GM12892 (cell line): ENCODE measurements at regions not wholly inside any gene's neighbourhood (a gene's known extent, or its start where the extent isn't known, plus 50 kb on each side); places are given as distances from the start of the nearest gene placed in this dataset.

Experiments used
- DNase-seq: peaks from one replicate; pipeline ENCODE4 v3.0.0; 2011; ENCODE audit not compliant: insufficient read length
- FAIRE-seq: peaks from 2 replicates; lab custom pipeline; 2011; peaks lifted over from hg19 to GRCh38; lab: Jason Lieb, UNC
- POLR2A ChIP-seq: IDR thresholded peaks from 2 replicates; pipeline ENCODE4 v1.6.1; 2011; ENCODE audit warnings: low read depth, low read length, control low read depth
- POLR2AphosphoS5 ChIP-seq: IDR thresholded peaks from 2 replicates; pipeline ENCODE4 v1.6.1; 2011; ENCODE audit warnings: low read depth, low read length, control low read depth
- TAF1 ChIP-seq: IDR thresholded peaks from 2 replicates; pipeline ENCODE4 v1.6.1; 2011; ENCODE audit warnings: low read depth, mild to moderate bottlenecking, control low read depth, low read length, borderline replicate concordance

DNA sequence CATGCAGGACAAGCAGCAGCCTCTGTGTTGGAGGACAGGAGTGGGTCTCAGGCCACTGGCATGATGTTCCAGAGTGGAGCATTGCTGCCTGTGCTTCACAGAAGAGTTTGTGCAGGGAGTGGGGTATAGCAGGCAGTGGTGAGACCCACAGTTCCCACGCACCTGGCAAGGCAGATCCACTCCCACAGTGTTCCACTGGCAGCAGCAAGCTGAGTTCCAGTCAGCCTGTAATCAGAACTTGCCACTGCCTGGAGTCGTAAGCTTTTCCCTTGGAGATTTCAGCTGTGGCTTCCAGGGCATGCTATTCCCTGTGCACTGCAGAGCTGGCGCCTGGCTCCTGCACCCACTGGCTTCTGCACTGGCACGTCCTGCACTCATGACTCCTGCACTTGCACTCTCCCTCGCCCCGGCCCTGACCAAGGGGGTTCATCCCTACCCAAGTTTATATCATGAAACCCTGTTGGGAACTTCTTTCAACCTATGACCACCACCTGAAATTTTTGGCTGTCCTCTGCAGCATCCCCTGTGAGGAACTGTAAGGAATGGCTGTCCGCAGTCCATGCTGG lies 1144.3 kb downstream of the RAPGEF2 start:
- FAIRE-seq: no peak
- TF ChIP-seq POLR2AphosphoS5 (no peak), TAF1 (no peak), POLR2A (no peak)
- DNase-seq: no peak

GRCh38 chr4:160251522-160252170 lies 1148.8 kb downstream of the RAPGEF2 start:
- no peak for TF ChIP-seq POLR2AphosphoS5
- no peak for TF ChIP-seq TAF1
- TF ChIP-seq POLR2A: no peak
- FAIRE-seq: no peak
- no peak for DNase-seq

GRCh38 chr4:160257318-160257717 lies 1154.4 kb downstream of the RAPGEF2 start:
- FAIRE-seq (no peak), DNase-seq (no peak)
- TF ChIP-seq TAF1 (no peak), POLR2A (no peak)

DNA sequence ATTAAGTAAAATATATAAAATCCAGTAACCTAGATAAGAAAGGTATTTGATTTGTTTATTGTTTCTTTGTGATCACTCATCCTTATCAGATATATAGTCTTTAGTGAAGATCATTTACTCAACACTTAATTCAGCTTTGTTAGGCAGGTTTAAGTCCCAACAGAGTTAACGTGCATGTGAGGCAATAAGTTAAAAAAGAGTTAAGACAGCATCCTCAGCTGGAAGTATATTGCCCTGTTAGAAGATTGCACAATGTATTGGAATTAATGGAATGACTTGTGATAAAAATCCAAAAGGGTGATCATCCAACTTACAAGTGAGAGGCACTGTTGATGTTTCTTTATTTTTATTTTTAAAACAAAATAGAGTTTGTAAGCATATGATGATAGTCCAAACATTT lies 1162.1 kb downstream of the RAPGEF2 start:
- FAIRE-seq (no peak), DNase-seq (no peak)
- no peak for TF ChIP-seq POLR2A

DNA sequence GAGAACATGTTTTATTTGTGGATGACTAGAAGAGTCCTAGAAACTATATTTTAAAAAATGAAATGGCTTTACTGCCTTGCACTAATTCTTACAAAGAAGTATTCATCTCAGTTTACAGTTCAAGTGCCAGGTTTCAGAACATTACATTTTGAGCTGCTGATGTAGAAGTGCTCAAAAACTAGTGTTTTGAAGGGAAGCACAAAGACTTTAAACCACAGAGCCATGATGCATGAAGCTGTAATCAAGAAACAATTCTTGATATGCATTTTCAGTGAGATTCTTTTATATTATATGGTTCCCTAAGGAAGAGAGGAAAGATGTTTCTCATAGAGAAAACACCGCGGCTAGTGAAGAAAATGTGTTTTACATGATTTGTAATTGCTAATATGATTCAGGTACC lies 1163.0 kb downstream of the RAPGEF2 start:
- FAIRE-seq (no peak), DNase-seq (no peak)
- TF ChIP-seq TAF1: no peak
- TF ChIP-seq POLR2A: no peak
- no peak for TF ChIP-seq POLR2AphosphoS5

- TF ChIP-seq POLR2AphosphoS5 (no peak), TAF1 (no peak)
- no peak for FAIRE-seq
- no peak for DNase-seq
Measured at GRCh38 chr4:160276785-160277325, 1174.0 kb downstream of the RAPGEF2 start.

- FAIRE-seq (no peak), DNase-seq (no peak)
- no peak for TF ChIP-seq POLR2A
- no peak for TF ChIP-seq POLR2AphosphoS5
- no peak for TF ChIP-seq TAF1
Measured at GRCh38 chr4:160283081-160283480, 1180.2 kb downstream of the RAPGEF2 start.

- TF ChIP-seq POLR2AphosphoS5 (no peak), TAF1 (no peak), POLR2A (no peak)
- DNase-seq (no peak), FAIRE-seq (no peak)
Measured at GRCh38 chr4:160284516-160284915, 1181.6 kb downstream of the RAPGEF2 start.

GRCh38 chr4:160286051-160286450 lies 1183.2 kb downstream of the RAPGEF2 start:
- TF ChIP-seq POLR2AphosphoS5 (no peak), TAF1 (no peak), POLR2A (no peak)
- DNase-seq (no peak), FAIRE-seq (no peak)

- no peak for DNase-seq
- no peak for TF ChIP-seq POLR2AphosphoS5
- TF ChIP-seq TAF1: no peak
- TF ChIP-seq POLR2A: no peak
- no peak for FAIRE-seq
Measured at GRCh38 chr4:160296476-160296875, 1193.6 kb downstream of the RAPGEF2 start.

- no peak for FAIRE-seq
- DNase-seq: no peak
- TF ChIP-seq POLR2AphosphoS5 (no peak), POLR2A (no peak), TAF1 (no peak)
Measured at GRCh38 chr4:160299177-160299576, 1196.3 kb downstream of the RAPGEF2 start.

DNA sequence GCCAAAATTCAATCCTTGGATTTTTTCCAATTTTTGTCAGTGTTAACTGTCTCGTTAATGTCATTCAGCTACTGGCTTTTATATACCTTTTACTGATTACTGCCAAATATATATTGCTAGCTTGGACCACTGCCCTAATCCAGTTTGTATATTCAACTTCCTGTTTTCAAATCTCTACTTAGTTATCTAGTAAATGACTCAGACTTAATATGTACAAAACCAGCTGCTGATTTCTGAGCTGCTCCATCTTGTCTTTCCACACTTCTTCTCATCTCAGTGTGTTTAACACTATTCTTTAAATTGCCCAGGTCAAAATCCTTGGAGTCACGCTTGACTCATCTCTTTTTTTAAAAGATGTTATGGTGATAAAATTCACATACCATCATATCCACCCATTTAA lies 1196.7 kb downstream of the RAPGEF2 start:
- no peak for TF ChIP-seq POLR2AphosphoS5
- TF ChIP-seq TAF1: no peak
- TF ChIP-seq POLR2A: no peak
- DNase-seq (no peak), FAIRE-seq (no peak)

DNA sequence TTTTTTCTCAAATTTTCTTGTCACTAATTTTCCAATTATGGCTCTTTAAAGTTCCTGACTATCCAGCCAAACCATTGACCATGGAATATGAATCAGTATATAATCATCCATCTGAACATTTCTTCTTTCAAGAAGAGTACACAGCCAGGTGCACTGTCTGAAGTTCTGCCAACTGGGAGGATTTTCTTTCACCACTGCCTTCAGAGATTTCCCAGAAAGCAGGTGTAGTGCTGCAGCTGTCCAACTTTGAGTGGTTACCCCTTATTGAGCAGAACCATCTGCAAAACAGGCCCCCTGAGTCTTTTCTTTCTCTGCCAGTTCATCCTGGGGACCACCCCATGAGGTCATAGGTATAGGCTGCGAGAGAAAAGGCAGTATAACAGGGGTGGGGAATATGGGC lies 1213.2 kb downstream of the RAPGEF2 start:
- no peak for TF ChIP-seq POLR2A
- TF ChIP-seq TAF1: no peak
- DNase-seq (no peak), FAIRE-seq (no peak)

GRCh38 chr4:160318567-160319220 lies 1215.8 kb downstream of the RAPGEF2 start:
- TF ChIP-seq TAF1 (no peak), POLR2AphosphoS5 (no peak), POLR2A (no peak)
- FAIRE-seq (no peak), DNase-seq (no peak)
